RWPE1 (cell line): ENCODE measurements at regions not wholly inside any gene's neighbourhood (a gene's known extent, or its start where the extent isn't known, plus 50 kb on each side); places are given as distances from the start of the nearest gene placed in this dataset.

Experiments
- CTCF ChIA-PET: fragments of 350-600 bp; sonication (Branson Sonifier 250); formaldehyde crosslinking; extraction: SDS; loops from one replicate; lab custom pipeline; 2021; lab: Yijun Ruan, JAX
- POLR2A ChIA-PET: fragments of 400-600 bp; formaldehyde crosslinking; extraction: SDS; loops from one replicate; lab custom pipeline; 2020; ENCODE audit warnings: antibody characterized with exemption; ENCODE audit not compliant: low non-redundant PET; lab: Yijun Ruan, JAX
- DNase-seq: peaks from one replicate; pipeline ENCODE4 v3.0.0; 2012; ENCODE audit warnings: low spot score
- H3K27ac ChIP-seq: fragments of 450-650 bp; 2 replicates; pipeline ENCODE4 v1.5.1; 2017
- TF ChIP-seq, protein P1 (sequence below): fragments of 450-650 bp; conservative IDR thresholded peaks from 2 replicates; pipeline ENCODE4 v1.5.1; 2017; ENCODE audit warnings: low read depth, mild to moderate bottlenecking

DNA sequence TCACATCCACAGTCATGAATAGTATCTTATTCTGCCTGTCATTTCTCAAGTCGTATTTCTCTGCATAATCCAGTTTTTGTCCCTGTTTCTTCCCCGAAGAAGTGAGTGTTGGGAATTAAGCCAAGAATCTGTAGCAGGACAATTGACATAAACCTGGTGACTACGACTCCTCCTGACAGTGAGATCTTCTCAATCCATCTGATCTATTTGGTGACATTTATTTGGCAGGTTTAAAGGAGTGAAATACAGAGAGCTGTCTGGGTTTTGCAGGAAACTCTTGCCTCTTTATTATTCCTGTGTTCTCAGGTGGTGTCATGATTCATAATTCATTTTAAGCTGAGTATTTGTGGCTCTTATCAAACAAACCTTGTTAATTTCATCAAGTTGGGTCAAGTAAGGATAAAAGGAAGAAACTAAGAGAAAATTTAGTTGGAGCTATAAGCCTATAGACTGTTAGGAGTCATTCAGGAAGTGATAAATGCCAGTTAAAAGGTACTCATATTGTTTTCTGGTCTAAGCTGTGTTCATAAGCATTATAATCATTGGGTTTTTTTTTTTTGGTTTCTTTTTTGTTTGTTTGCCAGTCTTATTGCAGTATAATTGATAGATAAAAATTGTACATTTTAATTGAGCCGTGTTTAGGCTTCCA is 95.9 kb upstream of the PCSK1 start:
- POLR2A ChIA-PET: no interaction called here
- TF ChIP-seq, protein P1, sequence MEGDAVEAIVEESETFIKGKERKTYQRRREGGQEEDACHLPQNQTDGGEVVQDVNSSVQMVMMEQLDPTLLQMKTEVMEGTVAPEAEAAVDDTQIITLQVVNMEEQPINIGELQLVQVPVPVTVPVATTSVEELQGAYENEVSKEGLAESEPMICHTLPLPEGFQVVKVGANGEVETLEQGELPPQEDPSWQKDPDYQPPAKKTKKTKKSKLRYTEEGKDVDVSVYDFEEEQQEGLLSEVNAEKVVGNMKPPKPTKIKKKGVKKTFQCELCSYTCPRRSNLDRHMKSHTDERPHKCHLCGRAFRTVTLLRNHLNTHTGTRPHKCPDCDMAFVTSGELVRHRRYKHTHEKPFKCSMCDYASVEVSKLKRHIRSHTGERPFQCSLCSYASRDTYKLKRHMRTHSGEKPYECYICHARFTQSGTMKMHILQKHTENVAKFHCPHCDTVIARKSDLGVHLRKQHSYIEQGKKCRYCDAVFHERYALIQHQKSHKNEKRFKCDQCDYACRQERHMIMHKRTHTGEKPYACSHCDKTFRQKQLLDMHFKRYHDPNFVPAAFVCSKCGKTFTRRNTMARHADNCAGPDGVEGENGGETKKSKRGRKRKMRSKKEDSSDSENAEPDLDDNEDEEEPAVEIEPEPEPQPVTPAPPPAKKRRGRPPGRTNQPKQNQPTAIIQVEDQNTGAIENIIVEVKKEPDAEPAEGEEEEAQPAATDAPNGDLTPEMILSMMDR: no peak
- CTCF ChIA-PET: interaction anchor here (0.6 kb wide), 3 partner anchors 13 to 542 kb away, joined by 3 to 6 read pairs (median 3); no protein-coding TSS in a partner anchor
- H3K27ac ChIP-seq: no peak overlapping the region
- no peak for DNase-seq

DNA sequence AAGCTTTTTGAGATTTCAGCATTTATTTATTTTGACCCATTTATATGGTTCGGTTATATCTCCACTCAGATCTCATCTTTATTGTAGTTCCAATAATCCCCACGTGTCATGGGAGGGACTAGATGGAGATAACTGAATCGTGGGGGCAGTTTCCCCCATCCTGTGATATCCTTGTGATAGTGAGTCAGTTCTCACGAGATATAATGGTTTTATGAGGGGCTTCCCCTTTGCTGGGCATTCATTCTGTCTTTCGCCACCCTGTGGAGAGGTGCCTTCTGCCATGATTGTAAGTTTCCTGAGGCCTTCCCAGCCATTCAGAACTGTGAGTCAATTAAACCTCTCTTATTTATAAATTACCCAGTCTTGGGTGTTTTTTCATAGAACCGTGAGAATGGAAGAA is 96.5 kb upstream of the PCSK1 start:
- ChIA-PET CTCF (interaction anchor here (0.6 kb wide), 2 partner anchors 12 to 19 kb away, joined by 3 to 6 read pairs; no protein-coding TSS in a partner anchor), POLR2A (no interaction called here)
- DNase-seq: no peak
- no peak overlapping the region for H3K27ac ChIP-seq
- TF ChIP-seq, protein P1: no peak

DNA sequence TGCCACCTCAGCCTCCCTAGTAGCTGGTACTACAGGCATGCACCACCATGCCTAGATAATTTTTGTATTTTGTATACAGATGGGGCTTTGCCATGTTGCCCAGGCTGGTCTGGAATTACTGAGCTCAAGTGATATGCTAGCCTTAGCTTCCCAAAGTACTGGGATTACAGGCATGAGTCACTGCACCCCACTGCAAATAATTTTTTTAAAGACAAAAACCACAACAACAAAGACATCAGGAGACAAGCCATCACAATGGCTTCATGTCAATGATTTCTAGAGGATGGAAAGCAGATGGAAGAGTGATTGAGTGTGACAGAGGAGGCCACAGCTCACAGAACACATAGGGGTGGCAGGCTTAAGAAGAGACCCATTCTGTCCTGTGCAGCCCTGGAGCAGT is 97.9 kb upstream of the PCSK1 start:
- CTCF ChIA-PET: no interaction called here
- DNase-seq: no peak
- POLR2A ChIA-PET: no interaction called here
- TF ChIP-seq, protein P1: no peak
- no peak overlapping the region for H3K27ac ChIP-seq

DNA sequence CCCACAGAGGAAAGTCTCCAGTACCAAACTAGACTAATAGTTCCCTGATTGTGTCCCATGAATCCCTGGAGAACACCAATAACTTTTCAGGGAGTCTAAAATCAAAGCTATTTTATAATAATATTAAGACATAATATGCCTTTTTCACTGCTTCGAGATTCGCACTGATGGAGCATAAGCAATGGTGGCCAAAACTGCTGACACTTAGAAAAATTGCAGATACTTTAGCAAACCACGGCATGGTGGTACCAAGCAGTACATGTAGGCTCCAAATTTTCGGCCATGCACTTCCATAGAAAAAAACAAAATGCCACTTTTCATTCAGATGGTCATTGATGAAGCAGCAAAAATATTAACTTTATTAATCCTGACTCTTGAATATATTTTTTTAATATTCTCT is 100.3 kb upstream of the PCSK1 start:
- ChIA-PET POLR2A (no interaction called here), CTCF (interaction anchor here (1.3 kb wide), 1 partner anchor 10 kb away, joined by 11 read pairs; no protein-coding TSS in a partner anchor)
- DNase-seq: no peak
- TF ChIP-seq, protein P1: no peak
- H3K27ac ChIP-seq: no peak overlapping the region

DNA sequence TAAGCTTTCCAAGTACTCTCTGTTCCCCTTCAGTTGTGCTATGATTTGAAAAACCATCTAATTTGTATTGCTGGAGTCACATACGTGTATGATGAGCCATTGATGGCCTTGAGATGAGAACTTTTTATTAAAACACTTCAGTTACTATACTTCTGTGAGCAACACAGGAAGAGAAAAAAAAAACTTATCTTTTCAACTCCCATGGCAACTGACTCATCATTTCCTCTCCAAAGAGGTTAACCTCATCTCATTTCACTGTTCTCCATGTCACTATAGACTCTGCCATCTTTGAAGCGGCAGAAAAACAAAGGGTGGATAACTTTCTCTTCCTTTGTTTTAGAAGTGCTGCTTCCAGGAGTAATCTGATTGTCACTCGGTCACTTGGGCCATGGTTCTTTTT is 104.3 kb upstream of the PCSK1 start:
- POLR2A ChIA-PET: no interaction called here
- CTCF ChIA-PET: interaction anchor here (0.6 kb wide), 1 partner anchor 198 kb away, joined by 3 read pairs; no protein-coding TSS in a partner anchor
- H3K27ac ChIP-seq: no peak overlapping the region
- DNase-seq: peak; percentile 24
- TF ChIP-seq, protein P1: no peak

DNA sequence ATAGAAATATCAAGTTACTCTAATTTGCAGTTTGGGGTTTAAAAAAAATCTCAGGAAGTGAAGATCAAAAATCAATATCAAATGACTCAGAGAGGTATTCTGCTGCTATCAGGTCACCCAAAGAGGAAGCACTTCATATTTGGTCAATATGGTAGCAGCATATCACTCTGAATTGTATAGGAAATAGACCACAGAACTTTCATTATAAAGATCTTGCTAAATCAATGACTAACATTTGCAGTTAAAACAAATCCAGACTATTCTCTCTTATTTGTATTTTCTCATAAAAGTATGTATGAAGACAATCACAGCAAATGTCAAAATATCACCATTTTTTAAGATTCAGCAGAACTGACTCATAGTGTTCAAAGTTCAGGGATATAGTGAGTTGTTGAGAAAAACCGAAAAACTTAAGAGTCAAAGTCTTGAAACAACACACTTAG is 105.8 kb upstream of the PCSK1 start:
- H3K27ac ChIP-seq: no peak overlapping the region
- POLR2A ChIA-PET: no interaction called here
- CTCF ChIA-PET: no interaction called here
- TF ChIP-seq, protein P1: no peak
- no peak for DNase-seq
